Caki2 (cell line): ENCODE measurements at regions not wholly inside any gene's neighbourhood (a gene's known extent, or its start where the extent isn't known, plus 50 kb on each side); places are given as distances from the start of the nearest gene placed in this dataset.

Source experiments
- DNase-seq: peaks from one replicate; pipeline ENCODE4 v3.0.0-alpha.2; 2015; ENCODE audit warnings: low read depth
- in situ Hi-C: cut with HindIII; loops from 2 replicates; pipeline ENCODE4 v1.10.0; 2016; ENCODE audit warnings: low sequenced_read_pairs, low pct_unique_long_range_greater_than_20kb, mixed read lengths

- in situ Hi-C loops, result no loop called here
- DNase-seq, result no peak
Observed at GRCh38 chr6:112002307-112002706, 51.6 kb upstream of the CCN6 start.
